Subcutaneous abdominal adipose tissue (tissue), 5 donors: ENCODE measurements at regions not wholly inside any gene's neighbourhood (a gene's known extent, or its start where the extent isn't known, plus 50 kb on each side); places are given as distances from the start of the nearest gene placed in this dataset.

Experiments used
- H3K27ac ChIP-seq: one replicate; pipeline ENCODE4 v1.7.0; 2013; ENCODE audit warnings: low read depth, mild to moderate bottlenecking, inconsistent platforms, low read length, moderate library complexity
- H3K27me3 ChIP-seq, 5 donors: one replicate each; pipeline ENCODE4 v1.7.0; 2013; ENCODE audit warnings: low read length in 5 of 5, inconsistent platforms in 1 of 5; ENCODE audit not compliant: control insufficient read depth in 5 of 5, insufficient read depth in 4 of 5
- H3K36me3 ChIP-seq, 5 donors: one replicate each; pipeline ENCODE4 v1.7.0; 2013; ENCODE audit warnings: low read length in 5 of 5; ENCODE audit not compliant: control insufficient read depth in 5 of 5, insufficient read depth in 5 of 5
- H3K4me1 ChIP-seq, 5 donors: one replicate each; pipeline ENCODE4 v1.7.0; 2013; ENCODE audit warnings: low read length in 5 of 5, mild to moderate bottlenecking in 3 of 5, moderate library complexity in 1 of 5; ENCODE audit not compliant: control insufficient read depth in 5 of 5, insufficient read depth in 5 of 5
- H3K4me3 ChIP-seq, 5 donors: one replicate each; pipeline ENCODE4 v1.7.0; 2013; ENCODE audit warnings: low read length in 5 of 5, low read depth in 1 of 5
- H3K9ac ChIP-seq, 5 donors: one replicate each; pipeline ENCODE4 v1.7.0; 2013; ENCODE audit warnings: low read length in 5 of 5, mild to moderate bottlenecking in 4 of 5, moderate library complexity in 3 of 5
- H3K9me3 ChIP-seq, 5 donors: one replicate each; pipeline ENCODE4 v1.7.0; 2013; ENCODE audit warnings: low read length in 5 of 5; ENCODE audit not compliant: control insufficient read depth in 5 of 5
- donor health status: healthy.
- donor health status: healthy.
- donor health status: healthy.
- donor health status: healthy.
- donor health status: healthy.

DNA sequence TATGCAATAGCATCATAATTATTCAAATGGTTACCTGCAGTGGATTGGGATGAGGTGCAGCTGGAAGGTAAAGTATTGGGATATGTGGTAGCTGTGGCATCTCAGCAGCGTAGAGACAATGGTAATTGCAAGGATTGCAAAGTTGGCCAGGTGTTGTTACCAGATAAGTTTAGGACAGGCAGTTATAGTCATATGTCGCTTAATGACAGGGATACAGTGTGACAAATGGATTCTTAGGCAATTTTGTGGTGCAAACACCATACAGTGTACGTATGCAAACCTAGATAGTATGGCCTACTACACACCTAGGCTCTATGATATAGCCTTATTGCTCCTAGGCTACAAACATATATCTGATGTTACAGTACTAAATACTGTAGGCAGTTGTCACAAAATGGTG is 163.5 kb upstream of the LYZL2 start:
- no peaks in the 10 kb centered on the region for H3K36me3 ChIP-seq
- no peak overlapping the region for H3K27ac ChIP-seq
- H3K27me3 ChIP-seq: no peaks in the 10 kb centered on the region
- peaks cover 0 to 4% (median 0%) of the 10 kb centered on the region in 5 donors for H3K4me1 ChIP-seq
- no peak overlapping the region for H3K9ac ChIP-seq
- H3K4me3 ChIP-seq: no peak overlapping the region
- no peaks in the 10 kb centered on the region for H3K9me3 ChIP-seq

GRCh38 chr10:30792025-30792424 is 162.5 kb upstream of the LYZL2 start:
- Histone ChIP-seq H3K4me1 (peaks cover 0 to 4% (median 0%) of the 10 kb centered on the region in 5 donors), H3K9ac (no peak overlapping the region), H3K27me3 (no peaks in the 10 kb centered on the region), H3K4me3 (no peak overlapping the region), H3K9me3 (no peaks in the 10 kb centered on the region), H3K36me3 (no peaks in the 10 kb centered on the region), H3K27ac (no peak overlapping the region)

GRCh38 chr10:30791197-30791611 is 161.7 kb upstream of the LYZL2 start:
- Histone ChIP-seq H3K9ac (no peak overlapping the region), H3K27me3 (no peaks in the 10 kb centered on the region), H3K4me3 (no peak overlapping the region), H3K9me3 (no peaks in the 10 kb centered on the region), H3K4me1 (peaks cover 0 to 4% (median 1%) of the 10 kb centered on the region in 5 donors), H3K27ac (no peak overlapping the region), H3K36me3 (no peaks in the 10 kb centered on the region)

DNA sequence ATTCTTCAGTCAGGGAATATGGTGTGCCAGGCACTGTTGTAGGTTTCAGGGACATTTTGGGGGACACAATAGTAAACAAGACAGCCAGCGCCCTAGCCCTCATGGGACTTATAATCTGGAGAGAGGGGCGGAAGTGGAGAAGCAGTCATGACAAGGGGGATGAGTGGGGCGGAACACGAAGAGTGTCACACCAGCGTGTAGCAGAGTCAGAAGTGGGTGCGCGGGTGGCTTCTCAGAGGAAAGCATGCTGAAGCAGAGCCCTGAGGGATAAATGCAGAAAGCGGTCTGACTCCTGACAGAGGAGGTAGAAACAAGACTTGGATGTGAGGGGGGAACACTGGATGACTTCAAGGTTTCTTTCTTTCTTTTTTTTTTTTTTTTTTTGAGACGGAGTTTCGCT is 160.3 kb upstream of the LYZL2 start:
- no peaks in the 10 kb centered on the region for H3K27me3 ChIP-seq
- H3K4me3 ChIP-seq: no peak overlapping the region
- H3K27ac ChIP-seq: no peak overlapping the region
- H3K36me3 ChIP-seq: no peaks in the 10 kb centered on the region
- no peak overlapping the region for H3K9ac ChIP-seq
- peaks cover 5 to 15% (median 13%) of the 10 kb centered on the region in 5 donors for H3K4me1 ChIP-seq
- H3K9me3 ChIP-seq: no peaks in the 10 kb centered on the region

GRCh38 chr10:30788307-30788706 is 158.8 kb upstream of the LYZL2 start:
- Histone ChIP-seq H3K4me1 (peaks cover 6 to 28% (median 22%) of the 10 kb centered on the region in 5 donors), H3K9me3 (no peaks in the 10 kb centered on the region), H3K9ac (no peak overlapping the region), H3K27ac (no peak overlapping the region), H3K27me3 (no peaks in the 10 kb centered on the region), H3K36me3 (no peaks in the 10 kb centered on the region), H3K4me3 (no peak overlapping the region)

GRCh38 chr10:30786906-30787305 is 157.4 kb upstream of the LYZL2 start:
- Histone ChIP-seq H3K27me3 (no peaks in the 10 kb centered on the region), H3K9ac (no peak overlapping the region), H3K36me3 (no peaks in the 10 kb centered on the region), H3K27ac (no peak overlapping the region), H3K9me3 (no peaks in the 10 kb centered on the region), H3K4me1 (peaks cover 9 to 35% (median 26%) of the 10 kb centered on the region in 5 donors), H3K4me3 (no peak overlapping the region)

DNA sequence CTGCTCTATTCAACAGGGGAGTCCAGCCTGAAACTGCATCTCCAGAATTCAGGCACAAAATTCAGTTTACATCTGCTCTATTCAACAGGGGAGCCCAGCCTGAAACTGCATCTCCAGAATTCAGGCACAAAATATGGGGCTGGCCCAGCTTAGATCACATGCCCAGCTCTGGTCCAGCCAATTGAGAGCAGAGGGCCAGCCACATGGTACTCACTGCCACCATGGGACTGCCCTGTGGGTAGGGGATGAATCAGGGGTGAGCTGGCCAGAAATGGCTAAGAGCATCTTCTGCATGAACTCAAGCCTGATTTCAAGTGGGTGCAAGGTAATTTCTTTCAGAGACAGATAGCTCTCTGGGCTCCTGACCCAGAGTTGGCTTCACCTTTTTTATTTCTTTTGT is 156.6 kb upstream of the LYZL2 start:
- Histone ChIP-seq H3K4me1 (peaks cover 9 to 40% (median 27%) of the 10 kb centered on the region in 5 donors), H3K9me3 (no peaks in the 10 kb centered on the region), H3K9ac (peak overlapping the region in 1 of 5 donors; percentile 94), H3K36me3 (no peaks in the 10 kb centered on the region), H3K4me3 (no peak overlapping the region), H3K27me3 (no peaks in the 10 kb centered on the region), H3K27ac (peak overlapping the region; percentile 98)

- H3K9ac ChIP-seq: peak overlapping the region; percentile 26 to 94 (median 82)
- H3K36me3 ChIP-seq: no peaks in the 10 kb centered on the region
- H3K9me3 ChIP-seq: no peaks in the 10 kb centered on the region
- H3K4me1 ChIP-seq: peaks cover 9 to 40% (median 27%) of the 10 kb centered on the region in 5 donors
- peak overlapping the region; percentile 98 for H3K27ac ChIP-seq
- no peaks in the 10 kb centered on the region for H3K27me3 ChIP-seq
- peak overlapping the region; percentile 49 to 77 (median 73) for H3K4me3 ChIP-seq
These were observed 155.5 kb upstream of the LYZL2 start for GRCh38 chr10:30784897-30785605.

DNA sequence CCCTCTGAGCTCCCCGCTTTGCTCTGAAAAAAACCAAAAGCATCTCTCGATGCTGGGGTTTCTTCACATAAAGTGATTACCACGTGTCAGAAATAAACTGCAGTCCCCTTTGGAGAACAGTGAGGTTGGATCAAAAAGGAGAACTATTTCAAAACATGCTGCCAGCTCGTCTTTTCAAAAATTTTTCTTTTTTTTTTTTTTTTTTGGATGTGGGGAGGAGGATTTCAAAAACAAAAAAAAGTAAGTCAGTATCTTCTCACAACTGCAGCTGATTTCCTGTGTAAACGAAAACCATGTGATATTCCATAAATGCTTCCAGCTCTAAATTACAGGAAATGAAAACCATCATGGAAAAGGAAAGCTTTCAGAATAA is 155.0 kb upstream of the LYZL2 start:
- peak overlapping the region; percentile 98 for H3K27ac ChIP-seq
- H3K9ac ChIP-seq: peak overlapping the region; percentile 26 to 94 (median 82)
- no peaks in the 10 kb centered on the region for H3K36me3 ChIP-seq
- no peaks in the 10 kb centered on the region for H3K27me3 ChIP-seq
- H3K9me3 ChIP-seq: no peaks in the 10 kb centered on the region
- peak overlapping the region; percentile 49 to 77 (median 73) for H3K4me3 ChIP-seq
- H3K4me1 ChIP-seq: peaks cover 9 to 40% (median 27%) of the 10 kb centered on the region in 5 donors

GRCh38 chr10:30783939-30784501 is 154.5 kb upstream of the LYZL2 start:
- no peaks in the 10 kb centered on the region for H3K9me3 ChIP-seq
- H3K27ac ChIP-seq: peak overlapping the region; percentile 98
- H3K36me3 ChIP-seq: no peaks in the 10 kb centered on the region
- peak overlapping the region in 3 of 5 donors; percentile 6 to 67 (median 51) for H3K9ac ChIP-seq
- H3K4me3 ChIP-seq: peak overlapping the region; percentile 58 to 77 (median 72)
- peaks cover 9 to 40% (median 27%) of the 10 kb centered on the region in 5 donors for H3K4me1 ChIP-seq
- H3K27me3 ChIP-seq: no peaks in the 10 kb centered on the region
